Lower leg skin (tissue), 3 donors: ENCODE measurements at regions not wholly inside any gene's neighbourhood (a gene's known extent, or its start where the extent isn't known, plus 50 kb on each side); places are given as distances from the start of the nearest gene placed in this dataset.
"Not testable (repeated sequence)": the region's sequence is repeated elsewhere in the genome, so short reads cannot be mapped to it uniquely, and the experiment has no call there.

Experiments used
- POLR2A ChIP-seq, 2 donors: fragments of 450-650 bp; IDR thresholded peaks; one replicate each; pipeline ENCODE4 v1.6.1; 2016 to 2017; ENCODE audit warnings: antibody characterized with exemption in 2 of 2, mild to moderate bottlenecking in 1 of 2, moderate library complexity in 1 of 2
- TF ChIP-seq, protein P1 (sequence below), 3 donors: fragments of 450-650 bp; IDR thresholded peaks; one replicate each; pipeline ENCODE4 v1.5.1; 2016; ENCODE audit warnings: antibody characterized with exemption in 3 of 3, mild to moderate bottlenecking in 3 of 3, moderate library complexity in 2 of 3

GRCh38 chr17:18569489-18569913 is 74.7 kb downstream of the TBC1D28 start:
- TF ChIP-seq, protein P1, sequence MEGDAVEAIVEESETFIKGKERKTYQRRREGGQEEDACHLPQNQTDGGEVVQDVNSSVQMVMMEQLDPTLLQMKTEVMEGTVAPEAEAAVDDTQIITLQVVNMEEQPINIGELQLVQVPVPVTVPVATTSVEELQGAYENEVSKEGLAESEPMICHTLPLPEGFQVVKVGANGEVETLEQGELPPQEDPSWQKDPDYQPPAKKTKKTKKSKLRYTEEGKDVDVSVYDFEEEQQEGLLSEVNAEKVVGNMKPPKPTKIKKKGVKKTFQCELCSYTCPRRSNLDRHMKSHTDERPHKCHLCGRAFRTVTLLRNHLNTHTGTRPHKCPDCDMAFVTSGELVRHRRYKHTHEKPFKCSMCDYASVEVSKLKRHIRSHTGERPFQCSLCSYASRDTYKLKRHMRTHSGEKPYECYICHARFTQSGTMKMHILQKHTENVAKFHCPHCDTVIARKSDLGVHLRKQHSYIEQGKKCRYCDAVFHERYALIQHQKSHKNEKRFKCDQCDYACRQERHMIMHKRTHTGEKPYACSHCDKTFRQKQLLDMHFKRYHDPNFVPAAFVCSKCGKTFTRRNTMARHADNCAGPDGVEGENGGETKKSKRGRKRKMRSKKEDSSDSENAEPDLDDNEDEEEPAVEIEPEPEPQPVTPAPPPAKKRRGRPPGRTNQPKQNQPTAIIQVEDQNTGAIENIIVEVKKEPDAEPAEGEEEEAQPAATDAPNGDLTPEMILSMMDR (IDR thresholded peaks at IDR 0.05), result not testable (repeated sequence)
- not testable (repeated sequence) for TF ChIP-seq POLR2A (IDR thresholded peaks at IDR 0.05)
